ENCODE measurements at regions not wholly inside any gene's neighbourhood (a gene's known extent, or its start where the extent isn't known, plus 50 kb on each side); places are given as distances from the start of the nearest gene placed in this dataset.

GRCh38 chr12:107567876-107568619 lies 117.6 kb upstream of the PWP1 start:
- no peak for TF ChIP-seq ZNF644 (CRISPR knock-in tag; IDR thresholded peaks at IDR 0.05; ENCODE audit: low read depth)
- no peak for TF ChIP-seq ATF1 (CRISPR knock-in tag; IDR thresholded peaks at IDR 0.05)
- no peak for TF ChIP-seq ZNF234 (CRISPR knock-in tag; conservative IDR thresholded peaks at IDR 0.05)
- no peak for TF ChIP-seq EZH2 (conservative IDR thresholded peaks at IDR 0.05; ENCODE audit: low read depth, low read length)
